ENCODE measurements at regions not wholly inside any gene's neighbourhood (a gene's known extent, or its start where the extent isn't known, plus 50 kb on each side); places are given as distances from the start of the nearest gene placed in this dataset.
A peak's percentile ranks its signal among the peaks of the same experiment; 100 is the strongest.

- TF ChIP-seq CTCF (conservative IDR thresholded peaks at IDR 0.05) = peak; percentile 58
- Mint-ChIP-seq H3K27ac (ENCODE audit: unreplicated experiment) (peak overlapping the region; percentile 67), H3K4me3 (no peak overlapping the region), H3K4me1 (peaks cover 8% of the 10 kb centered on the region), H3K27me3 (ENCODE audit: low read depth) (peaks cover 34% of the 10 kb centered on the region), H3K36me3 (ENCODE audit: low read depth) (peaks cover 13% of the 10 kb centered on the region), H3K9me3 (peaks cover 20% of the 10 kb centered on the region)
- DNase-seq (ENCODE audit: low read depth, low spot score) = peak; percentile 42
Observed at GRCh38 chr2:120669121-120669952, 66.3 kb upstream of the GLI2 start.

DNA sequence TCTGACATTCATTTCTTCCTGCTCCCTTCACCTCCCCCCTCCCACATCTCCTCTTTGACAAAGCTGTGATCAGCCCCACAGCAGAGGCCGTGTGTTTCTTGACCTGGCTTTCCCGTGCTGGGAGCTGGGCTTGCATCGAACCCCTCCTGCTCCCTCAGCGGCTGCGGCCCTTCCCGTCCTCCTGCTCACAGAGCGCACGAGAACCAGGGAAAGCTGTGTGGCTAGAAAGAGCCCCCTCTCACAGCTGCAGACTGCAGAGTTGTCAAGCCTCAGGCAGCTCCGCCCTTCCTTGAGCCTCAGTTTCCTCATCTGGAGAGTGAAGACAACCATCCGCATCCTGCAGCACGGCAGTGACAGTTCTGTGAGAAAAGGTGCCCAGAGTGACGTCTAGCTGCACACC is 65.7 kb upstream of the GLI2 start:
- peaks cover 16% of the 10 kb centered on the region for H3K9me3 Mint-ChIP-seq
- H3K27ac Mint-ChIP-seq (ENCODE audit: unreplicated experiment) = no peak overlapping the region
- no peak for DNase-seq (ENCODE audit: low read depth, low spot score)
- peaks cover 11% of the 10 kb centered on the region for H3K36me3 Mint-ChIP-seq (ENCODE audit: low read depth)
- H3K27me3 Mint-ChIP-seq (ENCODE audit: low read depth) = peaks cover 37% of the 10 kb centered on the region
- H3K4me1 Mint-ChIP-seq = peaks cover 8% of the 10 kb centered on the region
- no peak for TF ChIP-seq CTCF (conservative IDR thresholded peaks at IDR 0.05)
- H3K4me3 Mint-ChIP-seq = no peak overlapping the region

- TF ChIP-seq CTCF (conservative IDR thresholded peaks at IDR 0.05) = no peak
- DNase-seq (ENCODE audit: low read depth, low spot score) = no peak
- Mint-ChIP-seq H3K4me1 (peaks cover 8% of the 10 kb centered on the region), H3K4me3 (no peak overlapping the region), H3K36me3 (ENCODE audit: low read depth) (peaks cover 11% of the 10 kb centered on the region), H3K27me3 (ENCODE audit: low read depth) (peaks cover 39% of the 10 kb centered on the region), H3K27ac (ENCODE audit: unreplicated experiment) (no peak overlapping the region), H3K9me3 (peaks cover 14% of the 10 kb centered on the region)
Observed at GRCh38 chr2:120670371-120670770, 65.3 kb upstream of the GLI2 start.

DNA sequence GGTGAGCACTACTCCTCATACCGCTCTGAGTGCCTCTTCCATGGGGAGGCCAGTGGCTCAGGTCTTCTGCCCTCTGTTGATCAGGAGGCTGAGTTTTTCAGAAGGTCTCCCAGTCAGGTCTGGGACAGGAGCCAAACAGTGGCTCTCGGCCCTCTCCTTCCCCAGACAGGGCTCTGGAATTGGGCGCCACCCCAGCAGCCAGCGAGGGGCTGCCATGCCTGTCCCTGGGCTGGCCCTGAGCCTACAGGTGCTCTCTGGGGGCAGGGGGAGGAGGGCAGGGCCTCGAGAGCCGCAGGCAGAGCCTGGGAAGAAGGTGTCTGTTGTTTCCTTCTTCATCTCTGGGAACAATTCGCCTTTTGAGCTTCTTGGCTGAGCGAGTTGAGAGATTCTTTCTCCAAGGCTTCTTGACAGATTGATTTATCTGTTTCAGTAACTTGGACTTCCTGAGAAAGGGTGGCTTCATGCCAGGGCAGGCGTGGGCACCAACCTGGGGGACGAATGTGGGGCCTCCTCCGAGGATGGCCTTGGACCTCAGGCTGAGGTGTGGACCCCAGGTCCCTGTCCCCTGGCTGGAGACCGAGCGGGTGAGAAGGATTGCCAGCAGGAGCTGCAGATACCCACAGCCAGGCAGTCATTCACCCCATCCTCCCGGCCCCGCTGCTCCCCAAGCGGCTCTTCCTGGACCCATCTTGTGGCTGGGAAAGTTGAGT is 64.7 kb upstream of the GLI2 start:
- H3K4me1 Mint-ChIP-seq = peaks cover 8% of the 10 kb centered on the region
- no peak for DNase-seq (ENCODE audit: low read depth, low spot score)
- H3K4me3 Mint-ChIP-seq = no peak overlapping the region
- peaks cover 9% of the 10 kb centered on the region for H3K36me3 Mint-ChIP-seq (ENCODE audit: low read depth)
- no peak for TF ChIP-seq CTCF (conservative IDR thresholded peaks at IDR 0.05)
- H3K27me3 Mint-ChIP-seq (ENCODE audit: low read depth) = peaks cover 42% of the 10 kb centered on the region
- peaks cover 11% of the 10 kb centered on the region for H3K9me3 Mint-ChIP-seq
- no peak overlapping the region for H3K27ac Mint-ChIP-seq (ENCODE audit: unreplicated experiment)

DNA sequence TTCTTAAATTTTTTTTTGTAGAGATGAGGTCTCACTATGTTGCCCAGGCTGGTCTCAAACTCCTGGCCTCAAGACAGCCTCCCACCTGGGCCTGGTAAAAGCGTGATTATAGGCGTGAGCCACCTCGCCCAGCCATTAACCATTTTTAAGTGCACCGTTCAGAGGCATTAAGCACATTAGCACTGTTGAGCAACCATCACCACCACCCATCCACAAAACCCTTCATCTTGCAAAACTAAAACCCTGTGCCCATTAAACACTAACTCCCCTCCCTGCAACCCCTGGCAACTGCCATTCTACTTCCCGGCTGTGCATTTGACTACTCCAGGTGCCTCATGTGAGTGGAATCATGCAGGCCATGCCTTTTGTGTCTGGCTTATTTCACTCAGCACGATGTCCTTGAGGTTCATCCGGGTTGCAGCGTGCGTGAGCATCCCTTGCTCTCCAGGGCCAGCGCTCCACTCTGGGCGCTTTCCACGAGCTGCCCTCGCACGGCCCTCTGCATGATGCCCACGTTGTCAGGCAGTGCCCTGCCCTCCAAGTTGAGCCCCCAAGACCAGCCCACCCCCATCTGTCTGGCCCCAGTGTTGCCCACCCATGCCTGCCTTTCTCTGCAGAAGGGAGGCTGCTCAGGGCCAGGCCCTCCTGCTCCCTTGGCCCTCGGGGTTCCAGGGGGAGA is 63.0 kb upstream of the GLI2 start:
- Mint-ChIP-seq H3K4me3 (no peak overlapping the region), H3K27me3 (ENCODE audit: low read depth) (peaks cover 55% of the 10 kb centered on the region)

More for the DNA sequence above, 63.0 kb upstream of the GLI2 start:
- TF ChIP-seq CTCF (conservative IDR thresholded peaks at IDR 0.05) = no peak
- H3K36me3 Mint-ChIP-seq (ENCODE audit: low read depth) = peaks cover 2% of the 10 kb centered on the region
- H3K4me1 Mint-ChIP-seq = peaks cover 8% of the 10 kb centered on the region
- peaks cover 4% of the 10 kb centered on the region for H3K9me3 Mint-ChIP-seq
- no peak overlapping the region for H3K27ac Mint-ChIP-seq (ENCODE audit: unreplicated experiment)
- DNase-seq (ENCODE audit: low read depth, low spot score) = no peak

Measured in neural crest cell (in vitro differentiated cells).